Fibroblast of pulmonary artery (primary cell): ENCODE measurements at regions not wholly inside any gene's neighbourhood (a gene's known extent, or its start where the extent isn't known, plus 50 kb on each side); places are given as distances from the start of the nearest gene placed in this dataset.

Experiments
- DNase-seq: peaks from one replicate; pipeline ENCODE4 v3.0.0-alpha.2; 2010; ENCODE audit warnings: low read depth
- H3K4me3 ChIP-seq: replicated peaks from 2 replicates; pipeline ENCODE4 v1.5.1; 2011; ENCODE audit warnings: low read depth, mild to moderate bottlenecking, control low read depth, low read length, moderate library complexity
- CTCF ChIP-seq: IDR thresholded peaks from 2 replicates; pipeline ENCODE4 v1.5.1; 2011; ENCODE audit warnings: mild to moderate bottlenecking, control low read depth, low read length, inconsistent platforms; ENCODE audit errors: missing control alignments

DNA sequence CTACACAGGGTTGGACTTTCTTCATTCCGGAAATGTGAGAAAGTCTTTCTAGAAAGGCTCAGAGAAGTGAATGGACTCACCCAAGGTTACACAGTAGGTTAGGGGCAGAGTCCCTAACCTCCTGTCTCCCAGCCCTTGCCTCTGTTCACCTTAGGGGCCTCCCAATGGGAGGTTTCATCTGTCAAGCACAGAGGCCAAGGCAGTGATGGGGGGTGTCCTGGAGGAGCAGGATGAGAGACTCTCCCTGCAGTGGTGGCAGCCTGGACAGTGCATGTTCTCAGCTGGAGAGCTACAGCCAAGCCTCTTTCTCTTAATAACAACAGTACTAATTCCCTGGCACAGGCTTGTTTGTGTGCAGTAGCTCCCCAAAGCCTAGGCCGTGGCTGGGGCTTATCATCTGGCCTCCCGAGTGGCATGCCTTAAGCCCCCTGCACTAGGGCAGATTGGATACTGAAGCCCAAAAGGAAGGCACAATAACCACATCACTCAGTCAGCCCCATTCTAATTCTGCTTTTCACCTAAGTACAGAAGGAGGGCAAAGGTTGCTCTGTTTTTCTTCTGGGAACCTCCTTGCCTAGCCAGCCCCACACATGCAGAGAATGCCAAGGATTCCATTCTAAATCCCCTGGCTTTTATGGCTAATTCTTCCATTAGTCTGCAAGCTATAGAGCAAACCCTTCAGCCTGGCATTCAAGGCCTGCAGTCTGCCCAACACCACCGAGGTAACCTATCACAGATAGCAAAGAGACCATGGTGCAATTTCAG, 50.2 kb upstream of the XPA start:
- no peak overlapping the region for H3K4me3 ChIP-seq
- no peak for DNase-seq
- no peak for TF ChIP-seq CTCF

- H3K4me3 ChIP-seq = no peak overlapping the region
- no peak for DNase-seq
- TF ChIP-seq CTCF = no peak
Observed at GRCh38 chr9:97748525-97748924, 51.4 kb upstream of the XPA start.

GRCh38 chr9:97749928-97750327, 52.8 kb upstream of the XPA start:
- no peak overlapping the region for H3K4me3 ChIP-seq
- TF ChIP-seq CTCF = no peak
- no peak for DNase-seq

DNA sequence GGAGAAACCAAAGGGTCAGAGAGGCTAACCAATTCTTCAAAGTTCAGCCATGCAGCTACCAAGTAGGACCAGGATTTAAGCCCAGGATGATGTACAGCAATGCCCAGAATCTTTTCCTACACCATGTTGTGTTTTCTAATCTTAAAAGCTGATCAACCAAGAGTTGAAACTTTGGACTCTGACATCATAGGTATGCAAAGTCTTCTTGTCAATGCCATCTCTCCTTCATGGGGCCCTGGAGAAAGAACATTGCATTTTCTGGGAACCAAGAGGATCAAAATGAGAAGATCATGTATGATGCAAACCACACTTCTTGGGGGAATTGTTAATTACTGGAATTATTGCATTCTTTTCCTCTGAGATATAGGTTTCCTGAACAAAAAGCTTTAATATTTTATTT, 54.4 kb upstream of the XPA start:
- no peak for DNase-seq
- no peak overlapping the region for H3K4me3 ChIP-seq
- TF ChIP-seq CTCF = no peak

- no peak overlapping the region for H3K4me3 ChIP-seq
- TF ChIP-seq CTCF = no peak
- no peak for DNase-seq
Observed at GRCh38 chr9:97752274-97752673, 55.1 kb upstream of the XPA start.

- no peak for DNase-seq
- no peak overlapping the region for H3K4me3 ChIP-seq
- no peak for TF ChIP-seq CTCF
Observed at GRCh38 chr9:97753364-97753763, 56.2 kb upstream of the XPA start.

DNA sequence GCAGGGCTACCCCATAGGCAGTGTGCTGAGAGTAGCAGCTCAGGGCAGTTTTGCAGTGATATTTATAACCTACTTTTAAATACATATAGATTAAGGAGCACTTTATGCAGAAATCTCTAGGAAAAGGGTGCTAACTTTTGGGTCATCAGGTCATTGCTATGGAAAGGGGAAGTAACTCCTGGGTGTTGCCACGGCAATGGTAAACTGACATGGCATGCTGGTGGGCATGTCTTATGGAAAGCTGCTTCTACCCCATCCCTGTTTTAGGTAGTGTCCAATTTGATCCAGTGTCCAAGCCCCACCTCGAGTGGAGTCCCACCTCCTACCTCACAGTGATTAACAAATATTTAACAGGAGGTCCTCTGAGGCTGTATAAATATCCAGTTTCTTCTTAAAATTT, 56.8 kb upstream of the XPA start:
- no peak for TF ChIP-seq CTCF
- DNase-seq = no peak
- H3K4me3 ChIP-seq = no peak overlapping the region
